Smooth muscle cell of the brain vasculature (primary cell): ENCODE measurements at regions not wholly inside any gene's neighbourhood (a gene's known extent, or its start where the extent isn't known, plus 50 kb on each side); places are given as distances from the start of the nearest gene placed in this dataset.
A peak's percentile ranks its signal among the peaks of the same experiment; 100 is the strongest.

Experiments
- DNase-seq: peaks from one replicate; pipeline ENCODE4 v3.0.0-alpha.2; 2012; ENCODE audit warnings: low read depth, low spot score

GRCh38 chr15:97013491-97013890, 683.0 kb downstream of the NR2F2 start:
- DNase-seq: no peak

- DNase-seq: no peak
Observed at GRCh38 chr15:97014001-97014400, 683.5 kb downstream of the NR2F2 start.

GRCh38 chr15:97023488-97023844, 693.0 kb downstream of the NR2F2 start:
- DNase-seq: no peak

- no peak for DNase-seq
Observed at GRCh38 chr15:97026781-97027180, 696.3 kb downstream of the NR2F2 start.

GRCh38 chr15:97027772-97028171, 697.3 kb downstream of the NR2F2 start:
- no peak for DNase-seq

- DNase-seq: no peak
Observed at GRCh38 chr15:97030251-97030650, 699.8 kb downstream of the NR2F2 start.

- no peak for DNase-seq
Observed at GRCh38 chr15:97036301-97036700, 705.8 kb downstream of the NR2F2 start.

- no peak for DNase-seq
Observed at GRCh38 chr15:97037080-97037479, 706.6 kb downstream of the NR2F2 start.

GRCh38 chr15:97045666-97046421, 715.3 kb downstream of the NR2F2 start:
- DNase-seq: no peak

GRCh38 chr15:97052513-97052912, 722.0 kb downstream of the NR2F2 start:
- DNase-seq: no peak

- DNase-seq: no peak
Observed at GRCh38 chr15:97053635-97054034, 723.1 kb downstream of the NR2F2 start.

- DNase-seq: no peak
Observed at GRCh38 chr15:97057503-97057902, 727.0 kb downstream of the NR2F2 start.

- DNase-seq: no peak
Observed at GRCh38 chr15:97059281-97059680, 728.8 kb downstream of the NR2F2 start.

- no peak for DNase-seq
Observed at GRCh38 chr15:97061392-97061791, 730.9 kb downstream of the NR2F2 start.

- no peak for DNase-seq
Observed at GRCh38 chr15:97071668-97072067, 741.2 kb downstream of the NR2F2 start.

- DNase-seq: no peak
Observed at GRCh38 chr15:97072545-97072944, 742.0 kb downstream of the NR2F2 start.

GRCh38 chr15:97076011-97076410, 745.5 kb downstream of the NR2F2 start:
- no peak for DNase-seq

GRCh38 chr15:97077975-97078374, 747.5 kb downstream of the NR2F2 start:
- no peak for DNase-seq

- DNase-seq: no peak
Observed at GRCh38 chr15:97078591-97078990, 748.1 kb downstream of the NR2F2 start.

GRCh38 chr15:97081666-97082226, 751.2 kb downstream of the NR2F2 start:
- no peak for DNase-seq

- no peak for DNase-seq
Observed at GRCh38 chr15:97082830-97083229, 752.3 kb downstream of the NR2F2 start.

- DNase-seq: peak; percentile 2
Observed at GRCh38 chr15:97084650-97085049, 754.1 kb downstream of the NR2F2 start.

GRCh38 chr15:97085731-97086130, 755.2 kb downstream of the NR2F2 start:
- DNase-seq: no peak
